Lower leg skin (tissue), 3 donors: ENCODE measurements at regions not wholly inside any gene's neighbourhood (a gene's known extent, or its start where the extent isn't known, plus 50 kb on each side); places are given as distances from the start of the nearest gene placed in this dataset.

Experiments used
- POLR2A ChIP-seq, 2 donors: fragments of 450-650 bp; IDR thresholded peaks; one replicate each; pipeline ENCODE4 v1.6.1; 2016 to 2017; ENCODE audit warnings: antibody characterized with exemption in 2 of 2, mild to moderate bottlenecking in 1 of 2, moderate library complexity in 1 of 2
- TF ChIP-seq, protein P1 (sequence below), 3 donors: fragments of 450-650 bp; IDR thresholded peaks; one replicate each; pipeline ENCODE4 v1.5.1; 2016; ENCODE audit warnings: antibody characterized with exemption in 3 of 3, mild to moderate bottlenecking in 3 of 3, moderate library complexity in 2 of 3

DNA sequence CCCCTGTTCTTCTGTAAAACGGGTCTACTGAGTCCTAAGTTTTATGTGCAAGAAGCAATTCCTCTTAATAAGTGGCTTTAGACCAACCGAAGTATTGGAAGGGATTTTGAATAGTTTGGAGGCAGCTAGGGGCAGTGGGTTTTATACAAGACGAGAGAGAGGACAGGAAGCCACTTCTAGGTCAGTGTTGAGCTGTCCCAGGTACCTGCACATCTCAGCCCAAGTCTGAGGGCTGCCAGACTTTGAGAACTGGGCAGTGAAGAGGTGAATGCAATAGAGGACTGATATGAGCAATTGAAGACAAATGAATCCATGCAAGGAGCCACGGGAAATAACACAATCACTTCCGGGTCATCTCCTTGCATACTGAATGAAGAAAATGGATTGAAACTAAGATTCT, 273.5 kb downstream of the KLF6 start:
- TF ChIP-seq, protein P1, sequence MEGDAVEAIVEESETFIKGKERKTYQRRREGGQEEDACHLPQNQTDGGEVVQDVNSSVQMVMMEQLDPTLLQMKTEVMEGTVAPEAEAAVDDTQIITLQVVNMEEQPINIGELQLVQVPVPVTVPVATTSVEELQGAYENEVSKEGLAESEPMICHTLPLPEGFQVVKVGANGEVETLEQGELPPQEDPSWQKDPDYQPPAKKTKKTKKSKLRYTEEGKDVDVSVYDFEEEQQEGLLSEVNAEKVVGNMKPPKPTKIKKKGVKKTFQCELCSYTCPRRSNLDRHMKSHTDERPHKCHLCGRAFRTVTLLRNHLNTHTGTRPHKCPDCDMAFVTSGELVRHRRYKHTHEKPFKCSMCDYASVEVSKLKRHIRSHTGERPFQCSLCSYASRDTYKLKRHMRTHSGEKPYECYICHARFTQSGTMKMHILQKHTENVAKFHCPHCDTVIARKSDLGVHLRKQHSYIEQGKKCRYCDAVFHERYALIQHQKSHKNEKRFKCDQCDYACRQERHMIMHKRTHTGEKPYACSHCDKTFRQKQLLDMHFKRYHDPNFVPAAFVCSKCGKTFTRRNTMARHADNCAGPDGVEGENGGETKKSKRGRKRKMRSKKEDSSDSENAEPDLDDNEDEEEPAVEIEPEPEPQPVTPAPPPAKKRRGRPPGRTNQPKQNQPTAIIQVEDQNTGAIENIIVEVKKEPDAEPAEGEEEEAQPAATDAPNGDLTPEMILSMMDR (IDR thresholded peaks at IDR 0.05): no peak
- TF ChIP-seq POLR2A (IDR thresholded peaks at IDR 0.05): no peak
